A673 (cell line): ENCODE measurements at regions not wholly inside any gene's neighbourhood (a gene's known extent, or its start where the extent isn't known, plus 50 kb on each side); places are given as distances from the start of the nearest gene placed in this dataset.

Source experiments
- EZH2 ChIP-seq: fragments of 200-600 bp; sonication (generic); IDR thresholded peaks from 2 replicates; pipeline ENCODE4 v1.6.1; 2017; ENCODE audit warnings: borderline replicate concordance, low read depth, mild to moderate bottlenecking, mixed read lengths, antibody characterized with exemption, low read length; ENCODE audit not compliant: poor library complexity, severe bottlenecking
- TF ChIP-seq, protein P1 (sequence below): fragments of 300-800, 200-600 bp; sonication (generic); conservative IDR thresholded peaks from 2 replicates; pipeline ENCODE4 v1.5.1; 2017; ENCODE audit warnings: low read depth, mild to moderate bottlenecking, antibody characterized with exemption, low read length, moderate library complexity, mixed read lengths

DNA sequence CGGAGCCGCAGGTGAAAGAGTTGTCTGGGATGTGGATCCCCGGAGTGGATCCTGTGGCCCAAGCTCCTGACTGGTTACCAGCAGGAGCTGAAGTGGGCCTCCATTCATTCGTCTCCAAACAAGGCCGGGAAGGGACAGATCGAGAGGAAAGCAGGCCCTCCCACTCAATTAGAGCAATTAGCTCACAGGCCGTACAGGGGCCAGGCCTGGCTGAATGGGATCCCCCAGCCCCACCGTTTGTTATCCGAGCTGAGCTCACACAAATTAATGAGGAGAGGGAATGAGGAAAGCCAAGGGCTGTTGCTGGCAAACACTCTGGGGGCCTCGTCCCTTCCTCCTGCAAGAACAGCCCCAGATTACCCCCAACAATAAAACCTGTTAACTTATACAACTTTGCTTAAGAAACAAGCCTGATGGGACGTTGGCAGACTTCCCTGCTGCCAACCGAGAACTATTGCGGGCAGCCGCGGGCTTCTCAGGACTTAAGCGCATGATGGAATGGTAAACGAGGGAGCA is 338.0 kb downstream of the BCL11A start:
- TF ChIP-seq, protein P1, sequence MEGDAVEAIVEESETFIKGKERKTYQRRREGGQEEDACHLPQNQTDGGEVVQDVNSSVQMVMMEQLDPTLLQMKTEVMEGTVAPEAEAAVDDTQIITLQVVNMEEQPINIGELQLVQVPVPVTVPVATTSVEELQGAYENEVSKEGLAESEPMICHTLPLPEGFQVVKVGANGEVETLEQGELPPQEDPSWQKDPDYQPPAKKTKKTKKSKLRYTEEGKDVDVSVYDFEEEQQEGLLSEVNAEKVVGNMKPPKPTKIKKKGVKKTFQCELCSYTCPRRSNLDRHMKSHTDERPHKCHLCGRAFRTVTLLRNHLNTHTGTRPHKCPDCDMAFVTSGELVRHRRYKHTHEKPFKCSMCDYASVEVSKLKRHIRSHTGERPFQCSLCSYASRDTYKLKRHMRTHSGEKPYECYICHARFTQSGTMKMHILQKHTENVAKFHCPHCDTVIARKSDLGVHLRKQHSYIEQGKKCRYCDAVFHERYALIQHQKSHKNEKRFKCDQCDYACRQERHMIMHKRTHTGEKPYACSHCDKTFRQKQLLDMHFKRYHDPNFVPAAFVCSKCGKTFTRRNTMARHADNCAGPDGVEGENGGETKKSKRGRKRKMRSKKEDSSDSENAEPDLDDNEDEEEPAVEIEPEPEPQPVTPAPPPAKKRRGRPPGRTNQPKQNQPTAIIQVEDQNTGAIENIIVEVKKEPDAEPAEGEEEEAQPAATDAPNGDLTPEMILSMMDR: no peak
- no peak for TF ChIP-seq EZH2
